GM21576 (cell line): ENCODE measurements at regions not wholly inside any gene's neighbourhood (a gene's known extent, or its start where the extent isn't known, plus 50 kb on each side); places are given as distances from the start of the nearest gene placed in this dataset.

Experiments
- ATAC-seq: cut with Tn5 transposase; IDR thresholded peaks from one replicate; pipeline ENCODE4 v1.9.1; 2021; ENCODE audit warnings: mild to moderate bottlenecking, moderate library complexity; ENCODE audit not compliant: unreplicated experiment

- ATAC-seq, result no peak
Measured at GRCh38 chr5:81856948-81857928, 106.3 kb upstream of the SSBP2 start.

- ATAC-seq, result no peak
Measured at GRCh38 chr5:81855591-81855990, 104.7 kb upstream of the SSBP2 start.

GRCh38 chr5:81854915-81855314 is 104.0 kb upstream of the SSBP2 start:
- ATAC-seq, result no peak

- ATAC-seq, result no peak
Measured at GRCh38 chr5:81854485-81854884, 103.6 kb upstream of the SSBP2 start.

- no peak for ATAC-seq
Measured at GRCh38 chr5:81853030-81853357, 102.1 kb upstream of the SSBP2 start.

- no peak for ATAC-seq
Measured at GRCh38 chr5:81852291-81853029, 101.6 kb upstream of the SSBP2 start.

GRCh38 chr5:81851481-81852178 is 100.7 kb upstream of the SSBP2 start:
- ATAC-seq, result peak; percentile 83

- no peak for ATAC-seq
Measured at GRCh38 chr5:81850501-81851357, 99.8 kb upstream of the SSBP2 start.

- no peak for ATAC-seq
Measured at GRCh38 chr5:81849770-81850367, 99.0 kb upstream of the SSBP2 start.

- ATAC-seq, result no peak
Measured at GRCh38 chr5:81848362-81848880, 97.5 kb upstream of the SSBP2 start.

- ATAC-seq, result no peak
Measured at GRCh38 chr5:81846301-81846700, 95.4 kb upstream of the SSBP2 start.

GRCh38 chr5:81843845-81844244 is 92.9 kb upstream of the SSBP2 start:
- no peak for ATAC-seq

- no peak for ATAC-seq
Measured at GRCh38 chr5:81842795-81843398, 92.0 kb upstream of the SSBP2 start.

- no peak for ATAC-seq
Measured at GRCh38 chr5:81839034-81839433, 88.1 kb upstream of the SSBP2 start.

- ATAC-seq, result peak; percentile 87
Measured at GRCh38 chr5:81838307-81838906, 87.5 kb upstream of the SSBP2 start.

- no peak for ATAC-seq
Measured at GRCh38 chr5:81837667-81838306, 86.9 kb upstream of the SSBP2 start.

- ATAC-seq, result no peak
Measured at GRCh38 chr5:81835814-81836367, 85.0 kb upstream of the SSBP2 start.

- ATAC-seq, result no peak
Measured at GRCh38 chr5:81834021-81834660, 83.2 kb upstream of the SSBP2 start.
